Prostate gland (tissue), 2 donors: ENCODE measurements at regions not wholly inside any gene's neighbourhood (a gene's known extent, or its start where the extent isn't known, plus 50 kb on each side); places are given as distances from the start of the nearest gene placed in this dataset.

ENCODE experiments used
- DNase-seq: peaks from one replicate; pipeline ENCODE4 v3.0.0-alpha.2; 2019; ENCODE audit warnings: low spot score
- H3K27ac ChIP-seq, 2 donors: fragments of 200-600 bp; sonication (generic); 2 replicates each; pipeline ENCODE4 v1.5.1; 2017 to 2019
- H3K27me3 ChIP-seq: fragments of 200-600 bp; sonication (generic); replicated peaks from 2 replicates; pipeline ENCODE4 v1.5.1; 2019; ENCODE audit not compliant: insufficient read depth
- H3K36me3 ChIP-seq, 2 donors: fragments of 200-600 bp; sonication (generic); 1 replicate in 1 of 2; 2 replicates in 1 of 2; pipeline versions ENCODE4 v1.5.1 to v1.8.1; 2017 to 2019
- H3K4me1 ChIP-seq: fragments of 200-600 bp; sonication (generic); replicated peaks from 2 replicates; pipeline ENCODE4 v1.5.1; 2019
- H3K4me3 ChIP-seq, 2 donors: fragments of 200-600 bp; sonication (generic); 2 replicates each; pipeline ENCODE4 v1.5.1; 2017 to 2019
- H3K9me3 ChIP-seq: fragments of 200-600 bp; sonication (generic); 2 replicates; pipeline ENCODE4 v1.5.1; 2017
- CTCF ChIP-seq, 4 experiments: fragments of 200-600 bp in 2 of 4; fragments of 450-650 bp in 2 of 4; sonication (generic) in 2 of 4; IDR thresholded peaks; 1 replicate in 3 of 4; 2 replicates in 1 of 4; pipeline ENCODE4 v1.5.1; 2016 to 2019; ENCODE audit warnings: antibody characterized with exemption in 4 of 4, mild to moderate bottlenecking in 2 of 4, moderate library complexity in 2 of 4
- POLR2A ChIP-seq: fragments of 450-650 bp; IDR thresholded peaks from one replicate; pipeline ENCODE4 v1.6.1; 2016; ENCODE audit warnings: antibody characterized with exemption, mild to moderate bottlenecking
- POLR2AphosphoS5 ChIP-seq: sonication (generic); formaldehyde crosslinking; IDR thresholded peaks from one replicate; pipeline ENCODE4 v1.6.1; 2017; ENCODE audit warnings: antibody characterized with exemption
- WGBS: methylation state at CpG from one replicate; pipeline ENCODE4 v1.1.5; 2018; 5-methylcytosine and 5-hydroxymethylcytosine counted together
- intact Hi-C: fragments of 100-400 bp; cut with DNase I; formaldehyde crosslinking; loops from one replicate; pipeline ENCODE4 v1.14.2; 2022

GRCh38 chr20:16115911-16116552 lies 457.2 kb downstream of the KIF16B start:
- WGBS = 20% methylated on average over 2 of the region's 2 CpGs
- TF ChIP-seq POLR2AphosphoS5 (no peak), POLR2A (no peak), CTCF (IDR thresholded peaks at IDR 0.05) (no peak)
- DNase-seq = no peak
- intact Hi-C loops = no loop called here
- H3K4me1 ChIP-seq = no peaks in the 10 kb centered on the region
- no peak overlapping the region for H3K4me3 ChIP-seq
- no peaks in the 10 kb centered on the region for H3K36me3 ChIP-seq
- H3K27me3 ChIP-seq = no peaks in the 10 kb centered on the region
- no peak overlapping the region for H3K27ac ChIP-seq
- H3K9me3 ChIP-seq = no peaks in the 10 kb centered on the region

GRCh38 chr20:16113736-16114135 lies 459.5 kb downstream of the KIF16B start:
- DNase-seq = no peak
- TF ChIP-seq POLR2AphosphoS5 (no peak), POLR2A (no peak), CTCF (IDR thresholded peaks at IDR 0.05) (no peak)
- 91% methylated on average over 2 of the region's 2 CpGs for WGBS
- Histone ChIP-seq H3K9me3 (no peaks in the 10 kb centered on the region), H3K36me3 (no peaks in the 10 kb centered on the region), H3K4me3 (no peak overlapping the region), H3K27me3 (no peaks in the 10 kb centered on the region), H3K4me1 (no peaks in the 10 kb centered on the region), H3K27ac (no peak overlapping the region)
- intact Hi-C loops = no loop called here

- no peaks in the 10 kb centered on the region for H3K36me3 ChIP-seq
- no peaks in the 10 kb centered on the region for H3K27me3 ChIP-seq
- H3K4me3 ChIP-seq = no peak overlapping the region
- 86% methylated on average over 6 of the region's 6 CpGs for WGBS
- no peaks in the 10 kb centered on the region for H3K9me3 ChIP-seq
- no peak for TF ChIP-seq CTCF (IDR thresholded peaks at IDR 0.05)
- no peak for TF ChIP-seq POLR2AphosphoS5
- no peak for TF ChIP-seq POLR2A
- DNase-seq = no peak
- no peaks in the 10 kb centered on the region for H3K4me1 ChIP-seq
- intact Hi-C loops = no loop called here
- no peak overlapping the region for H3K27ac ChIP-seq
Observed at GRCh38 chr20:16111852-16112412, 461.3 kb downstream of the KIF16B start.

GRCh38 chr20:16111172-16111832 lies 461.9 kb downstream of the KIF16B start:
- Histone ChIP-seq H3K4me1 (no peaks in the 10 kb centered on the region), H3K27ac (no peak overlapping the region), H3K36me3 (no peaks in the 10 kb centered on the region), H3K27me3 (no peaks in the 10 kb centered on the region), H3K4me3 (no peak overlapping the region), H3K9me3 (no peaks in the 10 kb centered on the region)
- DNase-seq = no peak
- intact Hi-C loops = no loop called here
- no peak for TF ChIP-seq CTCF (IDR thresholded peaks at IDR 0.05)
- no peak for TF ChIP-seq POLR2AphosphoS5
- TF ChIP-seq POLR2A = no peak
- 67% methylated on average over 5 of the region's 5 CpGs for WGBS
